ENCODE measurements at regions not wholly inside any gene's neighbourhood (a gene's known extent, or its start where the extent isn't known, plus 50 kb on each side); places are given as distances from the start of the nearest gene placed in this dataset.
"Not testable (repeated sequence)": the region's sequence is repeated elsewhere in the genome, so short reads cannot be mapped to it uniquely, and the experiment has no call there.

- Histone ChIP-seq H3K9me3 (ENCODE audit: control extremely low read depth in 1 of 5, control insufficient read depth in 4 of 5, insufficient read depth in 2 of 5, low read depth in 1 of 5, low read length in 4 of 5) (peaks cover 0 to under 1% (median 0%) of the 10 kb centered on the region in 5 experiments), H3K27ac (ENCODE audit: insufficient read depth in 1 of 2, low read depth in 1 of 2, low read length in 2 of 2, poor library complexity in 1 of 2, severe bottlenecking in 2 of 2) (no peak overlapping the region), H3K36me3 (ENCODE audit: control insufficient read depth in 4 of 4, insufficient read depth in 4 of 4, low read length in 3 of 4) (no peaks in the 10 kb centered on the region), H3K4me1 (ENCODE audit: control extremely low read depth in 1 of 4, control insufficient read depth in 4 of 4, insufficient read depth in 4 of 4, low read length in 3 of 4) (peaks cover 0 to 23% (median 9%) of the 10 kb centered on the region in 4 experiments), H3K4me3 (ENCODE audit: control insufficient read depth in 1 of 7, extremely low read depth in 1 of 7, insufficient read depth in 4 of 7, low read depth in 2 of 7, low read length in 6 of 7) (no peak overlapping the region), H3K27me3 (replicated peaks in 2 of 5; ENCODE audit: control insufficient read depth in 4 of 5, insufficient read depth in 5 of 5, low read length in 4 of 5) (no peaks in the 10 kb centered on the region)
- WGBS (ENCODE audit: insufficient coverage): 86% methylated on average over 1 of the region's 2 CpGs
- POLR2A ChIA-PET: no interaction called here
- no peak for DNase-seq
- CTCF ChIA-PET: no interaction called here
These were observed 931.7 kb upstream of the CELF4 start for GRCh38 chr18:38497266-38497665.

GRCh38 chr18:38496222-38496793 lies 930.7 kb upstream of the CELF4 start:
- Histone ChIP-seq H3K4me1 (ENCODE audit: control extremely low read depth in 1 of 4, control insufficient read depth in 4 of 4, insufficient read depth in 4 of 4, low read length in 3 of 4) (peaks cover 0 to 23% (median 9%) of the 10 kb centered on the region in 4 experiments), H3K9me3 (ENCODE audit: control extremely low read depth in 1 of 5, control insufficient read depth in 4 of 5, insufficient read depth in 2 of 5, low read depth in 1 of 5, low read length in 4 of 5) (no peaks in the 10 kb centered on the region), H3K4me3 (ENCODE audit: control insufficient read depth in 1 of 7, extremely low read depth in 1 of 7, insufficient read depth in 4 of 7, low read depth in 2 of 7, low read length in 6 of 7) (no peak overlapping the region), H3K36me3 (ENCODE audit: control insufficient read depth in 4 of 4, insufficient read depth in 4 of 4, low read length in 3 of 4) (no peaks in the 10 kb centered on the region), H3K27ac (ENCODE audit: insufficient read depth in 1 of 2, low read depth in 1 of 2, low read length in 2 of 2, poor library complexity in 1 of 2, severe bottlenecking in 2 of 2) (no peak overlapping the region), H3K27me3 (replicated peaks in 2 of 5; ENCODE audit: control insufficient read depth in 4 of 5, insufficient read depth in 5 of 5, low read length in 4 of 5) (no peaks in the 10 kb centered on the region)
- no CpG with 5 or more reads among the region's 1 CpG for WGBS (ENCODE audit: insufficient coverage)
- CTCF ChIA-PET: interaction anchor here (0.9 to 2.2 kb wide), 5 partner anchors 9 to 26 kb away, joined by 3 to 5 read pairs (median 4); no protein-coding TSS in a partner anchor
- DNase-seq: no peak
- POLR2A ChIA-PET: no interaction called here

GRCh38 chr18:38494065-38494464 lies 928.5 kb upstream of the CELF4 start:
- Histone ChIP-seq H3K4me1 (ENCODE audit: control extremely low read depth in 1 of 4, control insufficient read depth in 4 of 4, insufficient read depth in 4 of 4, low read length in 3 of 4) (peaks cover 0 to 23% (median 9%) of the 10 kb centered on the region in 4 experiments), H3K36me3 (ENCODE audit: control insufficient read depth in 4 of 4, insufficient read depth in 4 of 4, low read length in 3 of 4) (no peaks in the 10 kb centered on the region), H3K9me3 (ENCODE audit: control extremely low read depth in 1 of 5, control insufficient read depth in 4 of 5, insufficient read depth in 2 of 5, low read depth in 1 of 5, low read length in 4 of 5) (no peaks in the 10 kb centered on the region), H3K27me3 (replicated peaks in 2 of 5; ENCODE audit: control insufficient read depth in 4 of 5, insufficient read depth in 5 of 5, low read length in 4 of 5) (no peaks in the 10 kb centered on the region), H3K27ac (ENCODE audit: insufficient read depth in 1 of 2, low read depth in 1 of 2, low read length in 2 of 2, poor library complexity in 1 of 2, severe bottlenecking in 2 of 2) (peak overlapping the region in 1 of 2 experiments; percentile 2), H3K4me3 (ENCODE audit: control insufficient read depth in 1 of 7, extremely low read depth in 1 of 7, insufficient read depth in 4 of 7, low read depth in 2 of 7, low read length in 6 of 7) (no peak overlapping the region)
- CTCF ChIA-PET: interaction anchor here (1.0 to 2.2 kb wide), 4 partner anchors 12 to 107 kb away, joined by 3 to 5 read pairs (median 3); no protein-coding TSS in a partner anchor
- POLR2A ChIA-PET: no interaction called here
- 19% methylated on average over 2 of the region's 2 CpGs for WGBS (ENCODE audit: insufficient coverage)
- peak in 2 of 3 donors; percentile 33 to 48 for DNase-seq

GRCh38 chr18:38491195-38491594 lies 925.6 kb upstream of the CELF4 start:
- no peaks in the 10 kb centered on the region for H3K9me3 ChIP-seq (ENCODE audit: control extremely low read depth in 1 of 5, control insufficient read depth in 4 of 5, insufficient read depth in 2 of 5, low read depth in 1 of 5, low read length in 4 of 5)
- no peak overlapping the region for H3K27ac ChIP-seq (ENCODE audit: insufficient read depth in 1 of 2, low read depth in 1 of 2, low read length in 2 of 2, poor library complexity in 1 of 2, severe bottlenecking in 2 of 2)
- no peak for DNase-seq
- no peaks in the 10 kb centered on the region for H3K27me3 ChIP-seq (replicated peaks in 2 of 5; ENCODE audit: control insufficient read depth in 4 of 5, insufficient read depth in 5 of 5, low read length in 4 of 5)
- no peaks in the 10 kb centered on the region for H3K36me3 ChIP-seq (ENCODE audit: control insufficient read depth in 4 of 4, insufficient read depth in 4 of 4, low read length in 3 of 4)
- peaks cover 0 to 23% (median 9%) of the 10 kb centered on the region in 4 experiments for H3K4me1 ChIP-seq (ENCODE audit: control extremely low read depth in 1 of 4, control insufficient read depth in 4 of 4, insufficient read depth in 4 of 4, low read length in 3 of 4)
- 90% methylated on average over 3 of the region's 4 CpGs for WGBS (ENCODE audit: insufficient coverage)
- H3K4me3 ChIP-seq (ENCODE audit: control insufficient read depth in 1 of 7, extremely low read depth in 1 of 7, insufficient read depth in 4 of 7, low read depth in 2 of 7, low read length in 6 of 7): no peak overlapping the region
- POLR2A ChIA-PET: no interaction called here
- CTCF ChIA-PET: interaction anchor here (1.7 kb wide), 1 partner anchor 9 kb away, joined by 3 read pairs; no protein-coding TSS in a partner anchor

- CTCF ChIA-PET; DNase-seq; POLR2A ChIA-PET; H3K36me3 ChIP-seq (ENCODE audit: control insufficient read depth in 4 of 4, insufficient read depth in 4 of 4, low read length in 3 of 4); H3K27ac ChIP-seq (ENCODE audit: insufficient read depth in 1 of 2, low read depth in 1 of 2, low read length in 2 of 2, poor library complexity in 1 of 2, severe bottlenecking in 2 of 2); H3K27me3 ChIP-seq (replicated peaks in 2 of 5; ENCODE audit: control insufficient read depth in 4 of 5, insufficient read depth in 5 of 5, low read length in 4 of 5); H3K9me3 ChIP-seq (ENCODE audit: control extremely low read depth in 1 of 5, control insufficient read depth in 4 of 5, insufficient read depth in 2 of 5, low read depth in 1 of 5, low read length in 4 of 5); H3K4me3 ChIP-seq (ENCODE audit: control insufficient read depth in 1 of 7, extremely low read depth in 1 of 7, insufficient read depth in 4 of 7, low read depth in 2 of 7, low read length in 6 of 7): not testable (repeated sequence)
- peaks cover 0 to 17% (median 7%) of the 10 kb centered on the region in 4 experiments for H3K4me1 ChIP-seq (ENCODE audit: control extremely low read depth in 1 of 4, control insufficient read depth in 4 of 4, insufficient read depth in 4 of 4, low read length in 3 of 4)
- 92% methylated on average over 7 of the region's 8 CpGs for WGBS (ENCODE audit: insufficient coverage)
These were observed 924.1 kb upstream of the CELF4 start for GRCh38 chr18:38489721-38490120.

GRCh38 chr18:38487521-38487920 lies 921.9 kb upstream of the CELF4 start:
- POLR2A ChIA-PET: no interaction called here
- Histone ChIP-seq H3K4me3 (ENCODE audit: control insufficient read depth in 1 of 7, extremely low read depth in 1 of 7, insufficient read depth in 4 of 7, low read depth in 2 of 7, low read length in 6 of 7) (no peak overlapping the region), H3K4me1 (ENCODE audit: control extremely low read depth in 1 of 4, control insufficient read depth in 4 of 4, insufficient read depth in 4 of 4, low read length in 3 of 4) (peaks cover 0 to 12% (median 3%) of the 10 kb centered on the region in 4 experiments), H3K36me3 (ENCODE audit: control insufficient read depth in 4 of 4, insufficient read depth in 4 of 4, low read length in 3 of 4) (no peaks in the 10 kb centered on the region), H3K27ac (ENCODE audit: insufficient read depth in 1 of 2, low read depth in 1 of 2, low read length in 2 of 2, poor library complexity in 1 of 2, severe bottlenecking in 2 of 2) (no peak overlapping the region), H3K27me3 (replicated peaks in 2 of 5; ENCODE audit: control insufficient read depth in 4 of 5, insufficient read depth in 5 of 5, low read length in 4 of 5) (no peaks in the 10 kb centered on the region), H3K9me3 (ENCODE audit: control extremely low read depth in 1 of 5, control insufficient read depth in 4 of 5, insufficient read depth in 2 of 5, low read depth in 1 of 5, low read length in 4 of 5) (no peaks in the 10 kb centered on the region)
- CTCF ChIA-PET: no interaction called here
- WGBS (ENCODE audit: insufficient coverage): 100% methylated on average over 1 of the region's 2 CpGs
- DNase-seq: no peak

GRCh38 chr18:38483326-38483725 lies 917.7 kb upstream of the CELF4 start:
- no peaks in the 10 kb centered on the region for H3K36me3 ChIP-seq (ENCODE audit: control insufficient read depth in 4 of 4, insufficient read depth in 4 of 4, low read length in 3 of 4)
- CTCF ChIA-PET: no interaction called here
- 80% methylated on average over 1 of the region's 5 CpGs for WGBS (ENCODE audit: insufficient coverage)

More at GRCh38 chr18:38483326-38483725, 917.7 kb upstream of the CELF4 start:
- DNase-seq: no peak
- H3K4me3 ChIP-seq (ENCODE audit: control insufficient read depth in 1 of 7, extremely low read depth in 1 of 7, insufficient read depth in 4 of 7, low read depth in 2 of 7, low read length in 6 of 7): no peak overlapping the region
- peaks cover 0 to 8% (median 0%) of the 10 kb centered on the region in 5 experiments for H3K9me3 ChIP-seq (ENCODE audit: control extremely low read depth in 1 of 5, control insufficient read depth in 4 of 5, insufficient read depth in 2 of 5, low read depth in 1 of 5, low read length in 4 of 5)
- H3K27me3 ChIP-seq (replicated peaks in 2 of 5; ENCODE audit: control insufficient read depth in 4 of 5, insufficient read depth in 5 of 5, low read length in 4 of 5): no peaks in the 10 kb centered on the region
- POLR2A ChIA-PET: interaction anchor here (0.7 kb wide), 1 partner anchor 95 kb away, joined by 3 read pairs; no protein-coding TSS in a partner anchor
- peaks cover 0 to 28% (median 13%) of the 10 kb centered on the region in 4 experiments for H3K4me1 ChIP-seq (ENCODE audit: control extremely low read depth in 1 of 4, control insufficient read depth in 4 of 4, insufficient read depth in 4 of 4, low read length in 3 of 4)
- peak overlapping the region in 1 of 2 experiments; percentile 15 for H3K27ac ChIP-seq (ENCODE audit: insufficient read depth in 1 of 2, low read depth in 1 of 2, low read length in 2 of 2, poor library complexity in 1 of 2, severe bottlenecking in 2 of 2)
